Middle frontal gyrus (tissue), 1 donor: ENCODE measurements at regions not wholly inside any gene's neighbourhood (a gene's known extent, or its start where the extent isn't known, plus 50 kb on each side); places are given as distances from the start of the nearest gene placed in this dataset.

Source experiments
- DNase-seq: peaks from one replicate; pipeline ENCODE4 v3.0.0-alpha.2; 2015; ENCODE audit warnings: low spot score; ENCODE audit errors: extremely low spot score

GRCh38 chr2:217414429-217414828 lies 554.6 kb upstream of the TNP1 start:
- no peak for DNase-seq

GRCh38 chr2:217413193-217413592 lies 553.3 kb upstream of the TNP1 start:
- DNase-seq: no peak

- no peak for DNase-seq
Measured at GRCh38 chr2:217412721-217413120, 552.9 kb upstream of the TNP1 start.

- no peak for DNase-seq
Measured at GRCh38 chr2:217412277-217412676, 552.4 kb upstream of the TNP1 start.

- DNase-seq: no peak
Measured at GRCh38 chr2:217410681-217410960, 550.8 kb upstream of the TNP1 start.

GRCh38 chr2:217409949-217410680 lies 550.3 kb upstream of the TNP1 start:
- DNase-seq: no peak

- DNase-seq: no peak
Measured at GRCh38 chr2:217407362-217407761, 547.5 kb upstream of the TNP1 start.

GRCh38 chr2:217404236-217404760 lies 544.4 kb upstream of the TNP1 start:
- DNase-seq: no peak

- no peak for DNase-seq
Measured at GRCh38 chr2:217402761-217403383, 543.0 kb upstream of the TNP1 start.

GRCh38 chr2:217402144-217402543 lies 542.3 kb upstream of the TNP1 start:
- DNase-seq: no peak

GRCh38 chr2:217399291-217399690 lies 539.4 kb upstream of the TNP1 start:
- DNase-seq: no peak

- DNase-seq: no peak
Measured at GRCh38 chr2:217398860-217399259, 539.0 kb upstream of the TNP1 start.

GRCh38 chr2:217398101-217398500 lies 538.2 kb upstream of the TNP1 start:
- DNase-seq: no peak

- no peak for DNase-seq
Measured at GRCh38 chr2:217396586-217396985, 536.7 kb upstream of the TNP1 start.

GRCh38 chr2:217396165-217396564 lies 536.3 kb upstream of the TNP1 start:
- DNase-seq: no peak

GRCh38 chr2:217394510-217395351 lies 534.9 kb upstream of the TNP1 start:
- DNase-seq: no peak

- no peak for DNase-seq
Measured at GRCh38 chr2:217393585-217394032, 533.7 kb upstream of the TNP1 start.

- no peak for DNase-seq
Measured at GRCh38 chr2:217392930-217393584, 533.2 kb upstream of the TNP1 start.

GRCh38 chr2:217387776-217388387 lies 528.0 kb upstream of the TNP1 start:
- no peak for DNase-seq

GRCh38 chr2:217386041-217386440 lies 526.2 kb upstream of the TNP1 start:
- DNase-seq: no peak

- no peak for DNase-seq
Measured at GRCh38 chr2:217383620-217384019, 523.8 kb upstream of the TNP1 start.
